ENCODE measurements at regions not wholly inside any gene's neighbourhood (a gene's known extent, or its start where the extent isn't known, plus 50 kb on each side); places are given as distances from the start of the nearest gene placed in this dataset.

DNA sequence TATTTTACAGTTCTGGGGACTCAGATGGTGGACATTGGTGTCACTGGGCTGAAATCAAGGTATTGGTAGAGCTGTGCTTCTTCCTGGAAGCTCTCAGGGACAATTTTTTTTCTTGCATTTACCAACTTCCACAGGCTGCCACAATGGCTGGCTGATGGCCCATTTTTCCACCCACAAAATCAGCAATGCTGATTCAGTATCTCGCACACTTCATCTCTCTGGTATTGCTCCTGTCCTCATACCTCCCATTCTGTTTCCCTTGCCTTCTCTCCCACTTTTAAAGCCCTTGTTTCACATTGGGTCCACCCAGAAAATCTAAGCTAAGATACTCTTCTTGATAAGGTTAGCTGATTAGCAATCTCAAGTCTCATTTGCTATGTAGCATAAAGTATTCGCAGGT, 530.9 kb upstream of the POM121L12 start:
- H4K20me1 ChIP-seq (ENCODE audit: low read depth): no peaks in the 10 kb centered on the region
- H2AFZ ChIP-seq (replicated peaks): no peak overlapping the region
- peaks cover 2% of the 10 kb centered on the region for H3K4me1 ChIP-seq
- no peak overlapping the region for H3K9ac ChIP-seq
- H3K9me3 ChIP-seq (ENCODE audit: low read depth): no peaks in the 10 kb centered on the region
- no peak for DNase-seq (ENCODE audit: low spot score)
- no peaks in the 10 kb centered on the region for H3K9me3 Mint-ChIP-seq
- H3K27ac Mint-ChIP-seq: no peak overlapping the region
- H3K27me3 Mint-ChIP-seq (ENCODE audit: insufficient read depth, low read depth): no peaks in the 10 kb centered on the region
- no peaks in the 10 kb centered on the region for H3K36me3 Mint-ChIP-seq
- H3K4me3 ChIP-seq: no peak overlapping the region
- no peaks in the 10 kb centered on the region for H3K79me2 ChIP-seq (ENCODE audit: low read depth)
- H3K4me3 Mint-ChIP-seq: no peak overlapping the region
- TF ChIP-seq EZH2phosphoT487 (IDR thresholded peaks at IDR 0.05): no peak
- TF ChIP-seq, protein P1, sequence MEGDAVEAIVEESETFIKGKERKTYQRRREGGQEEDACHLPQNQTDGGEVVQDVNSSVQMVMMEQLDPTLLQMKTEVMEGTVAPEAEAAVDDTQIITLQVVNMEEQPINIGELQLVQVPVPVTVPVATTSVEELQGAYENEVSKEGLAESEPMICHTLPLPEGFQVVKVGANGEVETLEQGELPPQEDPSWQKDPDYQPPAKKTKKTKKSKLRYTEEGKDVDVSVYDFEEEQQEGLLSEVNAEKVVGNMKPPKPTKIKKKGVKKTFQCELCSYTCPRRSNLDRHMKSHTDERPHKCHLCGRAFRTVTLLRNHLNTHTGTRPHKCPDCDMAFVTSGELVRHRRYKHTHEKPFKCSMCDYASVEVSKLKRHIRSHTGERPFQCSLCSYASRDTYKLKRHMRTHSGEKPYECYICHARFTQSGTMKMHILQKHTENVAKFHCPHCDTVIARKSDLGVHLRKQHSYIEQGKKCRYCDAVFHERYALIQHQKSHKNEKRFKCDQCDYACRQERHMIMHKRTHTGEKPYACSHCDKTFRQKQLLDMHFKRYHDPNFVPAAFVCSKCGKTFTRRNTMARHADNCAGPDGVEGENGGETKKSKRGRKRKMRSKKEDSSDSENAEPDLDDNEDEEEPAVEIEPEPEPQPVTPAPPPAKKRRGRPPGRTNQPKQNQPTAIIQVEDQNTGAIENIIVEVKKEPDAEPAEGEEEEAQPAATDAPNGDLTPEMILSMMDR (IDR thresholded peaks at IDR 0.05): no peak
- TF ChIP-seq EZH2 (IDR thresholded peaks at IDR 0.05): no peak
- H3K4me2 ChIP-seq: no peak overlapping the region
- H3K27ac ChIP-seq: no peak overlapping the region
- H3F3A ChIP-seq (ENCODE audit: low read depth): no peaks in the 10 kb centered on the region
- no peaks in the 10 kb centered on the region for H3K36me3 ChIP-seq
- H3K4me1 Mint-ChIP-seq: no peaks in the 10 kb centered on the region
- H3K27me3 ChIP-seq: no peaks in the 10 kb centered on the region

DNA sequence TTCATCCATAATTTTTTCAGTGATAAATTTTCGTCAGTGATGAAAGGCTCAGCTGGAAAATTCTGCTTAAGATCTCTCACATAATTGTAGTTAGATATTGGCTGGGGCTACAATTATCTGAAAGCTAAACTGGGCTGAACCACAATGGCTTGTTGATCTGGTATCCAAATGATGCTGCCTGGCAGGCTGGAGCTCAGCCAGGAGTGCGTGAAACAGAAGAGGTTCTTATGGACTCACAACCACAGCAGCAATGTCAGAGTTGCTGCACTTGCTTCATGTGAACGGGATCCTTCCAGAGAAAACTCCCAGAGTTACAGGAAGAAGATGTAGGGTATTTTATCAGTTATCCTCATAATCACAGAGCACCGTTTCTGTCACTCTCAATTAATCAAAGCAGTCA, 533.2 kb upstream of the POM121L12 start:
- H3F3A ChIP-seq (ENCODE audit: low read depth): no peaks in the 10 kb centered on the region
- no peak overlapping the region for H2AFZ ChIP-seq (replicated peaks)
- no peak overlapping the region for H3K4me3 ChIP-seq
- no peaks in the 10 kb centered on the region for H3K9me3 ChIP-seq (ENCODE audit: low read depth)
- H3K36me3 ChIP-seq: no peaks in the 10 kb centered on the region
- H3K9me3 Mint-ChIP-seq: no peaks in the 10 kb centered on the region
- TF ChIP-seq EZH2 (IDR thresholded peaks at IDR 0.05) (no peak), EZH2phosphoT487 (IDR thresholded peaks at IDR 0.05) (no peak)
- TF ChIP-seq, protein P1 (IDR thresholded peaks at IDR 0.05): no peak
- no peaks in the 10 kb centered on the region for H3K79me2 ChIP-seq (ENCODE audit: low read depth)
- H4K20me1 ChIP-seq (ENCODE audit: low read depth): no peaks in the 10 kb centered on the region
- no peak overlapping the region for H3K4me3 Mint-ChIP-seq
- H3K4me1 ChIP-seq: peaks cover 2% of the 10 kb centered on the region
- H3K27me3 Mint-ChIP-seq (ENCODE audit: insufficient read depth, low read depth): no peaks in the 10 kb centered on the region
- no peak overlapping the region for H3K27ac ChIP-seq
- no peaks in the 10 kb centered on the region for H3K36me3 Mint-ChIP-seq
- H3K4me1 Mint-ChIP-seq: no peaks in the 10 kb centered on the region
- no peak overlapping the region for H3K4me2 ChIP-seq
- H3K27me3 ChIP-seq: no peaks in the 10 kb centered on the region
- DNase-seq (ENCODE audit: low spot score): no peak
- H3K27ac Mint-ChIP-seq: no peak overlapping the region
- no peak overlapping the region for H3K9ac ChIP-seq

DNA sequence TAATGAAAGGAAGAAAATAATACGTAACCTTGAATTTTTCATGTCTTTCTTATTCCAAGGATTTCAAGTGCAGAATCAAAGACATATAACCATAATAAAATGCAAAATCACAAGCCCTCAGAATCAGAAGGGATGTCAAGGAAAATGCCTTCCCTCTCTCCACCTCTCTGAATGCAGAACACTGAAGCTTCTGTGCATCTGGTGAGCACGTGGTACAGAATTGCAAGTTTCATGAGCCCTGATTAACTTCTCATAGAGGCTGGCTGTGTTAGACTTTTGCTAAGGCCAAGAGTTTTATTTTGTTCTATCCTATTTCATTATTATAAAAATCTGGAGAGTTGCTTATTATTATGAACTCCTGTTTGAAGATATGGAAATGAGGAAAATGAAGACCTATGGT, 533.7 kb upstream of the POM121L12 start:
- H3K27me3 ChIP-seq: no peaks in the 10 kb centered on the region
- H3K36me3 Mint-ChIP-seq: no peaks in the 10 kb centered on the region

More for the DNA sequence above, 533.7 kb upstream of the POM121L12 start:
- Mint-ChIP-seq H3K9me3 (no peaks in the 10 kb centered on the region), H3K27ac (no peak overlapping the region), H3K4me3 (no peak overlapping the region), H3K4me1 (no peaks in the 10 kb centered on the region), H3K27me3 (ENCODE audit: insufficient read depth, low read depth) (no peaks in the 10 kb centered on the region)
- TF ChIP-seq EZH2 (IDR thresholded peaks at IDR 0.05): no peak
- no peak for TF ChIP-seq EZH2phosphoT487 (IDR thresholded peaks at IDR 0.05)
- TF ChIP-seq, protein P1 (IDR thresholded peaks at IDR 0.05): no peak
- Histone ChIP-seq H3K9ac (no peak overlapping the region), H3K79me2 (ENCODE audit: low read depth) (no peaks in the 10 kb centered on the region), H3K4me2 (no peak overlapping the region), H3F3A (ENCODE audit: low read depth) (no peaks in the 10 kb centered on the region), H3K4me3 (no peak overlapping the region), H3K27ac (no peak overlapping the region), H3K9me3 (ENCODE audit: low read depth) (no peaks in the 10 kb centered on the region), H3K4me1 (peaks cover 2% of the 10 kb centered on the region), H2AFZ (replicated peaks) (no peak overlapping the region), H3K36me3 (no peaks in the 10 kb centered on the region), H4K20me1 (ENCODE audit: low read depth) (no peaks in the 10 kb centered on the region)
- no peak for DNase-seq (ENCODE audit: low spot score)

Measured in neural progenitor cell (in vitro differentiated cells).